Activated CD8-positive, alpha-beta memory T cell treated with anti-CD3 and anti-CD28 coated beads for 36 hours (primary cell): ENCODE measurements at regions not wholly inside any gene's neighbourhood (a gene's known extent, or its start where the extent isn't known, plus 50 kb on each side); places are given as distances from the start of the nearest gene placed in this dataset.
"Not testable (repeated sequence)": the region's sequence is repeated elsewhere in the genome, so short reads cannot be mapped to it uniquely, and the experiment has no call there.

Experiments used
- CTCF ChIA-PET: fragments of 350-600 bp; sonication (Branson Sonifier 250); formaldehyde crosslinking; loops from one replicate; lab custom pipeline; 2021; ENCODE audit warnings: antibody characterized with exemption; lab: Charles Lee
- POLR2A ChIA-PET: fragments of 350-600 bp; sonication (Branson Sonifier 250); formaldehyde crosslinking; loops from one replicate; lab custom pipeline; 2021; ENCODE audit warnings: antibody characterized with exemption; lab: Charles Lee

DNA sequence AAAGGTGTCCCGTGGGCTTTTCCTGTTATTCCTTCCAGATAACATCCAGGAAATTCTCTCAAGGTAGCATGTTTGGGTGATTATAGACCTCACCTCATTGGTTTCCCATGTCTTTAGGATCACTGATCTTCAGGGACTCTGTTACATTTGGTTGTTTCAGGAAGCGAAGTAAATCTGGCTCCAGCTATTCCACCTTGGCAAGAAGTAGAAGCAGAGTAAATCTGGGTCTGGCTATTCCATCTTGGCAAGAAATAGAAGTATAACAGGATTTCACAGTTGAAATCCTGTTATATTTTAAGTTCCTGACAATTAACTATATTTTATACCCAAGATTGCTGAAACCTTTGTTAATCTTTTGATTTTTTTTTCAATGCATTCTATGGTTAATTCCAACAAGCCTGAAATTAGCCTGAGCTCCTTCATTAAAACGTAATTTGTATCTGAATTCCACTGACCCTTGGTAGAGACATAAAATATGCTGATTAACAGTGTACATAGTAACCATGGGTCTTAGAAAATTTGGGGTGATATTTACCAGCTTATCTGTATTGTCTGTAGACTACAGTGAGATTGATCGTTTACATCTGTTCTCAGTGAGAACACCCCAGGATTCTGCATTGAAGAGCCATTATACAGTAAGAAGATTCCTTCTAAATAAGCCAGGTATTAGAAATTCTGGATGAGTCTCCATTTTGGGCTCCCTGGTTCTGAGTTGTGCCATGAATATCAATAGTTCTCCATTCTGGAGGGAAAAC lies 267.6 kb upstream of the SLITRK6 start:
- ChIA-PET CTCF (no interaction called here), POLR2A (no interaction called here)

DNA sequence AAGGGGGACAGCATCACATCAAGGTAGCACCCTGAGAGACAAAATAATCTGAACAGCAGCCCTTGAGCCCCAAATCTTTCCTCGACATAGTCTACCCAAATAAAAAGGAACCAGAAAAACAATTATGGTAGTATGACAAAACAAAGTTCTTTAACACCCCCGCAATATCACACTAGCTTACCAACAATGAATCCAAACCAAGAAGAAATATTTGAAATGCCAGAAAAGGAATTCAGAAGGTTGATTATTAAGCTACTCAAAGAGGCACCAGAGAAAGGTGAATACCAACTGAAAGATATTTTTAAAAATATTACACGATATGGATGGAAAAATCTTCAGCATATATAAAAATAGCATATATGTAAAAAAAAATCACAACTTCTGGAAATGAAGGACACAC lies 252.9 kb upstream of the SLITRK6 start:
- CTCF ChIA-PET, result no interaction called here
- POLR2A ChIA-PET, result no interaction called here

DNA sequence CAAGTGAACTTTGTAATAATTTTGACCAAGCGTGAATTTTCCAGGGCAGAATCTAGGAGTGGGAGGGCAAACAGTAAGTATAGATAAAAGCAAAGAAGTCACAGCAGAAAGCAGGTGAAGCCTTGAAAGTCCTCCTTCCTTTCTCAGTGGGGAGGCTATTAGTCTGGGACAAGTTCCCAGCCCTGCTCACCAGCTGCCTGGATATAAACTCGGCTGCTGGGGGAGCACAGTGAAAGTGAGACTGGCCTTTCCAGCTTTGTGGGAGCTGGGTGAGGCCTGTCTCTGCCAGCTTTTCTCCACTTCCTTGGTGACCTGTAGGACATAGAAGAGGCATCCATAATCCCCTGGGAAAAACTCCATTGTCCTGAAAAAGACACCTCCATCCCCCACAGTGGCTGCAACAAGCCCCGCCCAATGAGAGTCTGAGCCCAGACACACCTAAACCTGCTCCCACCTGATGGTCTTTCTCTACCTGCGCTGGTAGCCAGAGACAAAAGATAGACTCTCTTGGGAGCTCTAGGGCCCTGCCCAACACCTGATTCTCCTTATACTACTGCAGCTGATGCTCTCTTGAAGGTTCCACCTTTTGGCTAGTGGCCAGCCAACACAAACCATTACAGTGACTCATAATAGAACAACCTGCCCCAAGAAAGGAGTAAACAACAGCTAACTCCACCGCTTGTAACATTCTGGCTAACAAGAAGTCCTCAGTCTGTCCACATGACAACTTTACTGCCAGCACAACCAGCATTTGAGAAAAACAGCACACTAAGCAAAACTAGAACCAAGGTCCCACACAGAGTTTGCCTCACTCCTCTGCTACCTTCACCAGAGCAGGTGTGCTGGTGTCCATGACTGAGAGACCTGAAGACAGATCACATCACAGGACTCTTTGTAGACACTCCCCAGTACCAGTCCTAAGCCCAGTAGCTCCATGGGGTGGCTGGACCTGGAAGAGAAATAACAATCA lies 252.2 kb upstream of the SLITRK6 start:
- ChIA-PET CTCF (no interaction called here), POLR2A (no interaction called here)

DNA sequence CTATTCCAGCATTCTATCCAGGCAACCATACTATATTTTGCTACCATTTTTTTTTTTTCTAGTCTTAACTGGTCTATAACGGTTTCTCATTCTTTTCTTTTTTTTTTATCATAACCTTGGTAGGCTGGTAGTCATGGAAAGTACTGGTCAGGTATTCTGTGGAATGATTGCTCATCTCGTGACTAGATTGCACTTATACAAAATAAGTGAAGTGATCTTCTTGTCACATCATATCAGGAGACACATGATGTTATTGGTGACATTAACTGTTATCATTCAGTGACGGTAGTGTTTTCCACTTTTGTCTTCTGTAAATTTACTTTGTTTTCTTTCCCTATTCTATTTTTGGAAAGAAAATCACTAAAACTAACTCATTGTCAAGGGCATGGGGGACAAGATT lies 239.3 kb upstream of the SLITRK6 start:
- POLR2A ChIA-PET, result no interaction called here

DNA sequence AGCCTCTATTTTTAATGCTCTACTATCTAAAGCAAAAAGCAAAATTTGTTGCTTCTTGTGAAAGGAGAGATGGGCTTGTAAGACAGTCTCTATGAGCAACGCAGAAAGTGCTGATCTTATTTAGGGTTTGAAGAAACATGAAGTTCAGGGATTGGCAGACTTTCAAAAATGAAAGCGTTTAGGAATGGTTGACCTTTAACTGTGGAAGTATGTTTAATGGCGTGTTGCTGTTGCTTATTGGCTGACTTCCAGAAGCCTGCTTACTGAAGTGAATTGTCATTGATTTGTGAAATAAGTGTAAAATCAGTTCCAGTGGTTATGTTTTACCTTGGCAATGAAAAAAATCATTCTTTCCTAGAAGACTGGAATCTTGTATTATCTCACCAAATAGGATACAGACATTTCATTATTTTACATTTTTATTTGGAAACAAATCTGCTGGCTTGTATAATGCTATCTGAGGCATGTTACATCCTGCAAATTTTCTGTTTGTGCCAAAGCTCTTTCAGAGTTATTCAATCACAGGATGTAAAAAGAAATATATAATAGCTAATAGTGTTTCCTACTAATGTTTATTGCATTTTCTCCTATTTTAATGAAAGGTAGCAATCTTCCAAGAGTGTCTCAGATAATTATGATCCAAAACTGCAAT lies 221.3 kb upstream of the SLITRK6 start:
- ChIA-PET POLR2A (no interaction called here), CTCF (no interaction called here)

More for the DNA sequence above, 239.3 kb upstream of the SLITRK6 start:
- CTCF ChIA-PET, result no interaction called here

DNA sequence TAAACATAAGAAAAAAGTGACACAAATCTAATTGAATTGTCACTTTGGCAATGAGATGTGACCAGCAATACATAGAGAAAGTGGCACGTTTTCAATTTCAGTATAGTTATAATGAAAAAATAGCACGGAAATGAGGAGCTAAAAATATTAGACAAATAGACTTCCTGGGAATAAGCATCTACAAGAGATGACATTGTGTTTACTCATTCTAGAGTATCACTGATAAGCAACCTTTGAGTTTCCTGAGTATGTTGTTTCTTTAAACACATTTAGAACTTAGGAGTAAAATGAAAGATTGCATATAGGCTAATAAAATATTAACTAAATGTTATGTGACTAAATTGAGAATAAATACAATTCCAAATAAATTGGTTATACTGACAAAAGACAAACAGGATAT lies 207.1 kb upstream of the SLITRK6 start:
- POLR2A ChIA-PET, result no interaction called here
- CTCF ChIA-PET, result no interaction called here

DNA sequence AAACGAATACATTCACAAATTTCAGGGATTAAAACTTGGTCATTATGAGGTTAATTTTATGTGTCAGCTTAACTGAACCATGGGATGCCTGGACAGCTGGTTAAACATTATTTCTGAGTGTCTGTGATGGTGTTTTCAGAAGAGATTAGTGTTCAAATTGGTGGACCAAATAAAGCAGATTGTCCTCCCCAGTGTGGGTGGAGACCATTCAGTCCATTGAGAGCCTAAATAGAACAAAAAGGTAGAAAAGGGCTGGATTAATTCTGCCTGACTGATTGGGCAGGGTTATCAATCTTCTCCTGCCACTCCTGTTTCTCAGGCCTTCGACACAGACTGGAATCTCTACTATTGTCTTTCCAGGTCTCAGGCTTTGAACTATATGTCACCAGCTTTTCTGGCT lies 203.8 kb upstream of the SLITRK6 start:
- CTCF ChIA-PET, result no interaction called here
- POLR2A ChIA-PET, result no interaction called here

DNA sequence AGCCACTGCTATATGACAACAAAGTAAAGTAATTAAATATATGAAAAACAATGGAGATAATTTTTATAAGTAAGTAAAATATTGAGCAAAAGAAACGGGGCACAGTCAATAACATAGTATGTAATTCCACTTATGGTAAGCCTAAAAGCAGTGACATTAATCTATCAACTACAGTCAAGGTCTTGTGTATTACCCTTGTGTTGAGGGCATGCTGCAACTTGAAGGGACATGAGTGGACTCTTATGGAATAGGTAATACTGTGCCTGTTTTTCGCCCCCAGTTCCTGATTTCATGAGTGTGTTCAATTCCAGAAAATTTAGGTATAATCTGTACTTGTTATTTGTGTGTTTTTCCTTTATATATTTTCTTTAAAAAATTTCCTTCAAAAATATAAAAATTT lies 201.3 kb upstream of the SLITRK6 start:
- ChIA-PET CTCF (no interaction called here), POLR2A (no interaction called here)

DNA sequence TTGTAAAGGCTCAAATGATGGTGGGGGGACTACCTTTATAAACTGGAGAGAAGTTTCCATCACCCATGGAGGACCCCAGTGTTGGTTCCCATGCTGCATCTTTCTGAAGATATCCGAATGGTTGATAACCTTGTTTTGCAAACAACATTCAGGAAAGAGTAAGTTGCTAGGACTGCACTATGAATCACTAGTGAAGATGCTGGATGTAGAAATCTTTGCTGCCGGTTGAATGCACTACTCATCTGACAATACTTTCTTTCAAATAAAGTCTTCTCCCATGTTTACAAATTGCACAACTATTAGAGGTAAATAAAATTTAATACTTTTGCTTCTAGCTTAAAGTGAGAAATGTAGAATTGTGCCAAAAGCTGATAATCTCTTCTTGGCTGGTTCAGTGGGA lies 198.4 kb upstream of the SLITRK6 start:
- POLR2A ChIA-PET, result no interaction called here
- CTCF ChIA-PET, result no interaction called here

DNA sequence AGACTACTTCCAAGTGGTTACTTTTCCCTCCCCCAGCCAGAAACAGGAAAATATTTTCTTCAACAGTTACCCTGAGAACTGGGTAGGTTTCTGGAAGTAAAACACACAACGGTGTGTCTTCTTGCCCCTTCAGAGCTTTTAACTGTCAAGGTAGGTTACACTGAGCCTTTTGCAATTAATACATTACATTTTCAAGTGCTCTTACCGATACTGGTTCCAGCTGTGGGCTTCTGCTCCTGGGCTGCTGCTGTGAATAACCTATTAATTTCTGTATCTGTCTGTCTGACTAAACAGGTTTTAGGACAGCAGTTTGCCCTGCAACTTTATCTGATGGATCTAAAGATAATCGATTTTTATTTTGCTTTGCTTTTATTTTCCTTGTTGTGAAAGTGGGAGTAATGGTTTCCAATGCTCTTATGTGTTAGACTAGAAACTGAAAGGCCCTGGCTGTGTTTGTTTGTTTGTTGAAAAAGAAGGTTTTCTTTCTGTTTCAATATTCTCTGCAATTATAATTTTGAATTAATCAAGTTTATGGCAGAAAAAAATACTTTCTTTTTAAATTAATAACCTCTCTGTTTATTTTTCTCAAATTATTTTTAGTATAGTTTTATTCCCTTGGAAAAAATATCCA lies 196.7 kb upstream of the SLITRK6 start:
- ChIA-PET POLR2A (no interaction called here), CTCF (no interaction called here)

DNA sequence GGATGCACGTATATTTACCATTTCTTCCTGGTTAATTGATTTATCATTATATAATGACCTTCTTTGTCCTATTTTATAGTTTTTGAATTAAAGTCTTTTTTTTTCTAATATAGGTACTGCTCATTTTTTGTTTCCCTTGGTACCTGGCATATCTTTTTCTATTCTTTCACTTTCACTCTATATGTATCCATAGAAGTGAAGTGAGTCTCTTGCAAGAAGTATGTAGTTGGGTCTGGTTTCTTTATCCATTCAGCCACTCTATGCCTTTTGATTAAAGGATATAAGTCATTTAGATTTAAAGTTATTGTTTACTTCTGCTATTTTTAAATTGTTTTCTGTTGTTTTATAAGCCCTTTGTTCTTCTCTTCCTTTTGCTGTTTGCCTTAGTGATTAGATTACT lies 194.3 kb upstream of the SLITRK6 start:
- POLR2A ChIA-PET, result no interaction called here

DNA sequence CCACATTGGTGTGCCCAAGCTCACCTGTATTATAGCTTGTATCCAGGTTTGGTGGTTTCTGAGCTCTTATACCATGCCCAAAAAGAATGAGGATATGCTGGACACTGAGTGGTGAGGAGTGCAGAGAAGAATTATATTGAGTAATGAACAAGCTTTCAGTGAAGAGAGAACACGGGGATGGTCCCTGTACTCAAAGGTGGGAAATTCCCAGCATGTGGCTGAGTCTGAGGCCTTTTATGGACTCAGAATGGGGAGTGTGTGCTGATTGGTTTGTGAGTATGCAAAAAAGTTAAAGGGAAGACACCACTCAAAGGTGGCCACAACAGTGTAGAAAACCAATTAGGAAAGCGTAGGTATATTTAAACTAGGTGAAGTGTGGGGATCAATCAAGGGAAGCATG lies 191.2 kb upstream of the SLITRK6 start:
- ChIA-PET POLR2A (no interaction called here), CTCF (no interaction called here)

More for the DNA sequence above, 194.3 kb upstream of the SLITRK6 start:
- CTCF ChIA-PET, result no interaction called here

DNA sequence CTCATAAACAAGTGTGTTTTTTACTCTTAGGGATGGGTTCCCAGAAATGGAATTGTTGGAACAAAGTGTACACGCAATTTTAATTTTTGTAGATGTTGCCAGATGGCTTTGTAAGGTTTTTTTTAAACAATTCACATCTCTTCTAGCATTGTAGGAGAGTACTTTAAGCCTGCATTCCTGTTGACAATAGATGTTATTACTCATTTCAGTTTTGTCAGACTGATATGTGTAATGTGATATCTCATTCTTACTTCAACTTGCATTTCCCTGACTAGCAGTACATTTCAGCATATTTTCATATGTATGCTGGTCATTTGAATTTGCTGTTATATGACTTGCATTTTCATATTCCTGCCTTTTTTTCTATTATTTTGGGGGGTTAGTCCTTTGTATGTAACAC lies 186.6 kb upstream of the SLITRK6 start:
- ChIA-PET POLR2A (no interaction called here), CTCF (no interaction called here)

DNA sequence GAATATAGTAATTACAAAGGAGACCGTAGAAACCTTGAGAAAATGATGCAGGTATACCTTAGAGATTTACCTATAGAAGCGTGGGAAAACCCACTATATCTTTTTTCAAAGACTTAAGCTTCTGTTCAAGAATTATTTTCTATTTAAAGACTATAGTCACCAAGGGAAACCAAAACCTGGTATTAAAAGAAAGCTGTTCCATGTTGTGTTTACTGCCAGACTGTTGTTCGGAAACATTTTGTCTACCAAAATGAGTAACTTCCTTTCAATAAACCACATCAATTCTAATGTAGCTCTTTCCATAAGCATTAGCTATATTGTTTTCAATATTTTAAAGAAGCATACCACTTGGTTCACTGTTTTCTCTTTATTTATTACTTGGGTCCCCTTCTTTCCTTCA lies 182.9 kb upstream of the SLITRK6 start:
- CTCF ChIA-PET, result no interaction called here
- POLR2A ChIA-PET, result no interaction called here

DNA sequence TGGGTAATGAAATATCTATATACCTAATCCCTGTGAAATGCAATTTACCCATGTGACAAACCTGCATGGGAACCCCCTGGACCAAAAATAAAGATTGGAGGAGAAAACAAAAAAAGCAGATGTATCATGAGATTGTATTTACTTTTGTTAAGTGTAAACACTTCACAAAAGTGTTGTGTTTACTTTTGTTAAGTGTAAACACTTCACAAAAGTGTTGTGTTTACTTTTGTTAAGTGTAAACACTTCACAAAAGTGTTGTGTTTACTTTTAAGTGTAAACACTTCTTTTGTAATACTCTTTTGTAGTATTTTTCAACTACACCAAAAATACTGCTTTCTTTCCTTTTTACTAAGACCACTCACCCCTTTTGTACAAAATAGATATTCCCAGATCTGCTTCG lies 181.2 kb upstream of the SLITRK6 start:
- CTCF ChIA-PET, POLR2A ChIA-PET: not testable (repeated sequence)

DNA sequence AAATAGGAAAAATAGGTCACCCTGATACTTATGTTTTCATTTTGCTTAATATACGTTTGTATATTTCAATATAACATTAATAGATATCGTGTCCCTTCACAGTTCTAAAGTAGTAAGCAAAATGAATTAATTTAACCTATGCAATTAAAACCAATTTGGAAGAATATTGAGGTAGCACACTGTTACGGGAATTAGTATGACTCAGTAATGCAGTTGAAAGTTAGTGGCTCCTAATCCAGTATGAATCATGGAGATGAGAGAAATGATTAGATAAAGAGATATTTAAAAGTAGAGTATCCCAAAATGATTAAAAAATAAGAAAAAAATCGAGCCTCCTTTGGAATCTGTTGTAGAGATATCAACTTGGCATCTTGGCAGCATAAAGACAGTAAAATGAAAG lies 177.0 kb upstream of the SLITRK6 start:
- CTCF ChIA-PET, result no interaction called here

DNA sequence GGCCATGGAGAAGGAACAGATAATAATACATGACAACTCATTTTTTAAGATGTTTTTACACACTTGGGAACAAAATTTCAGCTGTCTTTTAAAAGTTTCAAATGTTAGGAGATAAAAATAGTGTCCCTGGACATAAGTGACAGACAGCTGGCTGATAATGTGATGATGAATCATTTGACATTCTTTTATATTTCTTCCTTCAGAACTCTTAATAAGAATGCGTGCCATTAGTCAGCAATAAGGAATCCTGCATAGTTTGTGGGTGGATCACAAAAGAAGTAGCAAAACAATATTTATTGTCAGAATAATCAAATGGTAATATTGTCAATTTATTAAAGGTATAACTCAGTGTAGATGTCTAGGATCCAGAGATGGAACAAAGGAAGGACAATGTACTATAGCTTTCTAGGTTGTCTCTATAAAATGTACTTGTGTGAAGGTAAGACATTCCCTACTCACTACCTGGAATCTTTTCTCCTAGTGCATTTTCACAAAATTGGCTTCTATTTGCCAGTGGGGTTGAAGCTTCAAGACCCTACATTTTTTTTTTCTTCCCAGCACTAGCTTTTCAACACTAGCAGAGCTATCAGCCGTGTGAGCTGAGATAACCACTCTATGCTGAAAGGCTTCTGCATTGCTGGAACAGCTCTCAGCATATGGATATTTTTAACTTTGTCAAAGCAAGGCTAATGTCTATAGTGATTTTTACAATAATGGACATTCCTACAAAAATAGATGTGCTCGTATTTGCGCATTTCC lies 175.6 kb upstream of the SLITRK6 start:
- POLR2A ChIA-PET, result no interaction called here
- CTCF ChIA-PET, result no interaction called here

More for the DNA sequence above, 177.0 kb upstream of the SLITRK6 start:
- POLR2A ChIA-PET, result no interaction called here

DNA sequence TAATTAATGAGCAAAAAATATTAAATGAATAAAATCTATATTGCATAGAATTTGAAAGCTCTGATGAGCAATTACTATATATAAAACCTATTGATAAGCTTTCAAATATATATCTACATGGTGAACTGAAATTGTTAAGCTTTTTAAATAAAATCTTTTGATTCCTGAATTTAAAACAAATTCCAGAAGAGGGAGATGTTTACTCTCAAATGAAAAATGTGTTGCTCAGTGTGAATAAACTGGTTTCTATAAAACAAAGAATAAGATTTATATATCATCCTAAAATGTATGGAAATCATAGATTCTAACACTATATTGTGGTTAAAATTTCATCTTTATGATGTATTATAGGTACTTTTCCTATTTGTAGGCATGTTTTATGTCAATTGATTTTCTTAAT lies 171.5 kb upstream of the SLITRK6 start:
- POLR2A ChIA-PET, result no interaction called here
- CTCF ChIA-PET, result no interaction called here

DNA sequence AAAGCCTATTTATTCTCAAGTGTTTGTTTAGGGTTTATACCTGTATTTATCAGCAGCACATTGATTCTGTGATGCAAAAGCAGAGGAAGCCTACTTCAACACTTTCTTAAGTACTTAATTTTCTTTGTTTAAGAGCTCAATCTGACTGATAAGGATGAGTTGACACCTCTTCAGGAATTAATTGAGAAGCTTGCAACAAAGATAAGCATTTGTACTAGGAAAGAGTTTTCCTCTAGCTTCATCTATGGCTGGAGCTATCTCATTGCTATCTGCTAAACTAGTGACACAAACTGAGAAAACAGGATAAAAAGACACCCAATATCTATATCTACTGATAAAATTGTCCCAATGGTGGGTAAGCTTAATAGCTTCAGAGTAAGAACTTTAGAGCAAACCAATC lies 170.1 kb upstream of the SLITRK6 start:
- CTCF ChIA-PET, result no interaction called here

More for the DNA sequence above, 170.1 kb upstream of the SLITRK6 start:
- POLR2A ChIA-PET, result no interaction called here
